Stimulated activated naive CD8-positive, alpha-beta T cell treated with anti-CD3 and anti-CD28 coated beads, Interleukin-15, amount 100 ng/mL, for 72 hours (primary cell): ENCODE measurements at regions not wholly inside any gene's neighbourhood (a gene's known extent, or its start where the extent isn't known, plus 50 kb on each side); places are given as distances from the start of the nearest gene placed in this dataset.

Source experiments
- ATAC-seq: fragments of 150-1000 bp; cut with Tn5 transposase; 2 replicates; pipeline ENCODE4 v1.10.0; 2021; ENCODE audit warnings: mild to moderate bottlenecking, moderate library complexity
- DNase-seq, 2 donors: peaks; one replicate each; pipeline ENCODE4 v3.0.0; 2021 to 2022
- H3K27ac Mint-ChIP-seq, 2 donors: one replicate each; pipeline ENCODE4 v1.8.0; 2022; ENCODE audit warnings: mild to moderate bottlenecking in 2 of 2, mixed read lengths in 2 of 2, moderate library complexity in 2 of 2
- H3K27me3 Mint-ChIP-seq: one replicate; pipeline ENCODE4 v1.8.0; 2022; ENCODE audit warnings: mixed read lengths
- H3K4me1 Mint-ChIP-seq: one replicate; pipeline ENCODE4 v1.8.0; 2022; ENCODE audit warnings: mild to moderate bottlenecking, mixed read lengths
- H3K4me3 Mint-ChIP-seq, 2 donors: one replicate each; pipeline ENCODE4 v1.8.0; 2022; ENCODE audit warnings: mild to moderate bottlenecking in 2 of 2, mixed read lengths in 2 of 2, moderate library complexity in 1 of 2
- H3K9me3 Mint-ChIP-seq, 2 donors: one replicate each; pipeline ENCODE4 v1.8.0; 2022; ENCODE audit warnings: mixed read lengths in 2 of 2

GRCh38 chr3:43959498-43960447 is 269.0 kb downstream of the ABHD5 start:
- no peaks in the 10 kb centered on the region for H3K9me3 Mint-ChIP-seq
- no peak for ATAC-seq
- H3K27me3 Mint-ChIP-seq = peaks cover 38% of the 10 kb centered on the region
- peaks cover 5% of the 10 kb centered on the region for H3K4me1 Mint-ChIP-seq
- H3K27ac Mint-ChIP-seq = no peak overlapping the region
- no peak for DNase-seq
- H3K4me3 Mint-ChIP-seq = no peak overlapping the region

DNA sequence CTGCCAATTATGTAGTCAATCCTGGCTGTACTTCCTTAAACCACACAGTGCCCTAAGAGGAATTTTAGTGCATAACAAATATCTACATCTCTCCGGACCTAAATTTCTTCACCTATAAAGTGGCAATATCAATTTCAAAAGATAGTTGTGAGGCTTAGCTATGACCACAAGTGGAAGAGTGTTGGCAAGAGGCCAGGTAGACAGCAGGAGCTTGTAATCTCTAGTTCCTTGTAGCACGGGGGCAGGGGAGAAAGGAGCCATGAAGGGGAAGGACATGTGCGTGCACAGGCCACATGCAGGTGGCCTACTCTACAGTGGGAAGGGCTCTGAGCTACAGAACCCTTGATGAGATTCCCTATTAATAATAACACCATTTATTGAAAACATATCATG is 269.7 kb downstream of the ABHD5 start:
- Mint-ChIP-seq H3K27me3 (peaks cover 34% of the 10 kb centered on the region), H3K4me1 (peaks cover 5% of the 10 kb centered on the region), H3K4me3 (no peak overlapping the region), H3K9me3 (no peaks in the 10 kb centered on the region), H3K27ac (no peak overlapping the region)
- DNase-seq (no peak), ATAC-seq (no peak)

GRCh38 chr3:43962043-43962442 is 271.3 kb downstream of the ABHD5 start:
- H3K27me3 Mint-ChIP-seq = peaks cover 18% of the 10 kb centered on the region
- no peak for DNase-seq
- H3K27ac Mint-ChIP-seq = no peak overlapping the region
- peaks cover 10% of the 10 kb centered on the region for H3K4me1 Mint-ChIP-seq
- H3K4me3 Mint-ChIP-seq = no peak overlapping the region
- H3K9me3 Mint-ChIP-seq = no peaks in the 10 kb centered on the region
- ATAC-seq = no peak

DNA sequence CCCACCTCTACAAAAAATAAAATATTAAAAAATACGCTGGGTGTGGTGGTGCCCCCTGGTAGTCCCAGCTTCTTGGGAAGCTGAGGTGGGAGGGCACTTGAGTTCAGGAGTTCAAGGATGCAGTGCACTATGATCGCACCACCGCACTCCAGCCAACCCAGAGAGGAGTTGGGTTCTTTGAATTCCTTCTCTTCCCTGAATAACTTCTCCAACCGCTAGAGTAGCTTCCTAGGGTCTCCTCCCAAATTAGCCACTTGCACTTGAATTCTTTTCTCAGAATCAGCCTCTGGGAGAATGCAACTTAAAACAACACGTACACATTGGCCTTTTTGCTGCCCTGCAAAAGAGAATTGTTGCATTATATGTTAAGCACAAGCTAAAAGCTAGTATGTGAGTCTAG is 272.5 kb downstream of the ABHD5 start:
- no peak overlapping the region for H3K4me3 Mint-ChIP-seq
- ATAC-seq (no peak), DNase-seq (no peak)
- H3K9me3 Mint-ChIP-seq = no peaks in the 10 kb centered on the region
- peaks cover 5% of the 10 kb centered on the region for H3K4me1 Mint-ChIP-seq
- H3K27me3 Mint-ChIP-seq = peaks cover 14% of the 10 kb centered on the region
- H3K27ac Mint-ChIP-seq = no peak overlapping the region

DNA sequence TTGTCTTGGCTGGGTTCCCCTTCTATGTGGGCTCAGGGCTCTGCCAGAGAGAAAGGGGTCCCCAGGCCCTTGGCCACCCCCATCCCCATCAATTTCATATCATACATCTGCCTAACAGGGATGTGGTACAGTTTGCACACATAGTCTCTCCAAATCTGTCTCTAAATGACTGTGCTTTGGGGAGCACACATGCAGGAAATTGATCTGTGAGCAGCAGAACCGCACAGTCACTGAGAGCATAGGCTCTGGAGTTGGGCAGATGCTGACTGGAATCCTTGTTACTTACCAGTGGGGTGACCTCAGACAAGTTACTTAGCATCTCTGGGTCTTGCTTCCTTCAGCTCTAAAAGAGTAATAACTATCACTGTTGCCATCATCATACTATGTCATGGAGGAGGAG is 273.9 kb downstream of the ABHD5 start:
- no peak for DNase-seq
- peak; percentile 49 for ATAC-seq
- Mint-ChIP-seq H3K27me3 (peaks cover 14% of the 10 kb centered on the region), H3K9me3 (no peaks in the 10 kb centered on the region), H3K4me1 (peaks cover 5% of the 10 kb centered on the region), H3K27ac (no peak overlapping the region), H3K4me3 (no peak overlapping the region)

- Mint-ChIP-seq H3K9me3 (no peaks in the 10 kb centered on the region), H3K27me3 (peaks cover 15% of the 10 kb centered on the region), H3K4me1 (peaks cover 5% of the 10 kb centered on the region), H3K27ac (no peak overlapping the region), H3K4me3 (no peak overlapping the region)
- no peak for ATAC-seq
- DNase-seq = no peak
These were observed 274.9 kb downstream of the ABHD5 start for GRCh38 chr3:43965656-43966055.

GRCh38 chr3:43966126-43966525 is 275.4 kb downstream of the ABHD5 start:
- Mint-ChIP-seq H3K27ac (no peak overlapping the region), H3K4me3 (no peak overlapping the region), H3K9me3 (no peaks in the 10 kb centered on the region), H3K27me3 (peaks cover 20% of the 10 kb centered on the region), H3K4me1 (peaks cover 5% of the 10 kb centered on the region)
- DNase-seq (no peak), ATAC-seq (peak; percentile 53)

GRCh38 chr3:43966530-43966929 is 275.2 kb upstream of the TOPAZ1 start:
- Mint-ChIP-seq H3K9me3 (no peaks in the 10 kb centered on the region), H3K27me3 (peaks cover 22% of the 10 kb centered on the region), H3K4me1 (peaks cover 5% of the 10 kb centered on the region), H3K4me3 (no peak overlapping the region), H3K27ac (no peak overlapping the region)
- ATAC-seq = no peak
- no peak for DNase-seq

DNA sequence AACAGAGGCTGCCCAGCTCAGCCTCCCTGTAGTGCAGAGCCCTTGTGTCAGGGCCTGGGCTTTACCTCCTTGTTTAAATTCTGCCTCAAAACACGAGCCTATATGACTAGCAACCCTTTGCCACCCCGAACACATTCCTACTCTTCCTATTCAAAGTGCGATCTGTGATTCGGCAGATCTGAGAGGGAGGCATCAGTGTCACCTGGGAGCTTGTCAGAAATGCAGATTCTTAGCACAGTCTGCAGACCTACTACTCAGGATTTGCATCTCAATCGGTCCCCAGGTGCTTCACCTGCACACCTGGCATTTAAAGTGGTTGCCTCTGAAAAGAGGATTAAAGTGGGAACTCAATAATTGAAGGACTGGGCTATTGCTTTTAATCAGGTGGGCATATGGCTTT is 273.2 kb upstream of the TOPAZ1 start:
- no peaks in the 10 kb centered on the region for H3K9me3 Mint-ChIP-seq
- peaks cover 5% of the 10 kb centered on the region for H3K4me1 Mint-ChIP-seq
- ATAC-seq (no peak), DNase-seq (no peak)
- H3K27me3 Mint-ChIP-seq = peaks cover 21% of the 10 kb centered on the region
- H3K4me3 Mint-ChIP-seq = no peak overlapping the region
- H3K27ac Mint-ChIP-seq = no peak overlapping the region

GRCh38 chr3:43969944-43970343 is 271.7 kb upstream of the TOPAZ1 start:
- H3K27me3 Mint-ChIP-seq = peaks cover 24% of the 10 kb centered on the region
- H3K4me3 Mint-ChIP-seq = no peak overlapping the region
- no peak for ATAC-seq

DNA sequence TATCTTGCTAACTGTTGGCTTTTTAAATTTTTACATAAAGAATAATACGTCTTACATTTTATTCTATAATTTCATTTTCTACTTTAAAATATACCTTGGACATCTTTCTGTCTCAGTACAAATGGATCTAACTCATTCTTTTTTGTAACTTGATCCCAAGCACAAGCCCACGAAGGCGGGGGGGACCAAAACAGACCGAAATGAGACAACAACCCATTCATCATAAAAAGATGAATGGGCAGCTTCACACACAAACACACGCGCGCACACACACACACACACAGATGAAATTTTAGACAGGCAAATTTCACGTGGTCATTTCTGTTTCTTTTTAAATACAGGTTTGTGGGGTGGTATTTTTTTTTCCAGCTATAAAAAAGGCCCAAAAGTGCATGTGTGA is 271.3 kb upstream of the TOPAZ1 start:
- ATAC-seq (no peak), DNase-seq (no peak)
- Mint-ChIP-seq H3K4me3 (no peak overlapping the region), H3K4me1 (peaks cover 5% of the 10 kb centered on the region), H3K27ac (no peak overlapping the region), H3K9me3 (no peaks in the 10 kb centered on the region), H3K27me3 (peaks cover 26% of the 10 kb centered on the region)

More at GRCh38 chr3:43969944-43970343, 271.7 kb upstream of the TOPAZ1 start:
- no peak for DNase-seq
- peaks cover 5% of the 10 kb centered on the region for H3K4me1 Mint-ChIP-seq
- no peaks in the 10 kb centered on the region for H3K9me3 Mint-ChIP-seq
- H3K27ac Mint-ChIP-seq = no peak overlapping the region

- no peak for ATAC-seq
- no peak overlapping the region for H3K4me3 Mint-ChIP-seq
- H3K4me1 Mint-ChIP-seq = peaks cover 4% of the 10 kb centered on the region
- no peaks in the 10 kb centered on the region for H3K9me3 Mint-ChIP-seq
- H3K27ac Mint-ChIP-seq = no peak overlapping the region
- peaks cover 26% of the 10 kb centered on the region for H3K27me3 Mint-ChIP-seq
- no peak for DNase-seq
These were observed 270.8 kb upstream of the TOPAZ1 start for GRCh38 chr3:43970920-43971319.

DNA sequence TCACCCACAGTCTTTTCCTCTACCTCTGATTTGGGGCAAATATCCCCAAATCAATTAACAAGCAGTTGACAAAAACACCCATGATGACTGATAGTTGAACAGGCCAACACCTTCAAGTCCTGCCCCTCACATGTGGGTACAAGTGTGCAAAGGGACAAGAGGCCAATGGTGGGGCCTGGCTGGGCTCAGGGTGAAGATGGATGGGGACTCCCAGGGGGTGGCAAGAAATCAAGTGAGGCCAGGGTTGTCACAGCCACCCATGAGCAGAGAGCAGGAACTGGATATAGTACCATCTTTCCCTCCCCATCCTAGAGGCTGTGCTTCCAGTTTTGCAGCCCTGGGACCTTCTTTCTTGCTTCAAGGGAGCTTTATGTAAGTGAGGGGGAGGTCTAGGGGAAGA is 270.2 kb upstream of the TOPAZ1 start:
- no peaks in the 10 kb centered on the region for H3K9me3 Mint-ChIP-seq
- ATAC-seq (no peak), DNase-seq (no peak)
- H3K4me1 Mint-ChIP-seq = no peaks in the 10 kb centered on the region
- H3K27ac Mint-ChIP-seq = no peak overlapping the region
- peaks cover 26% of the 10 kb centered on the region for H3K27me3 Mint-ChIP-seq
- no peak overlapping the region for H3K4me3 Mint-ChIP-seq

DNA sequence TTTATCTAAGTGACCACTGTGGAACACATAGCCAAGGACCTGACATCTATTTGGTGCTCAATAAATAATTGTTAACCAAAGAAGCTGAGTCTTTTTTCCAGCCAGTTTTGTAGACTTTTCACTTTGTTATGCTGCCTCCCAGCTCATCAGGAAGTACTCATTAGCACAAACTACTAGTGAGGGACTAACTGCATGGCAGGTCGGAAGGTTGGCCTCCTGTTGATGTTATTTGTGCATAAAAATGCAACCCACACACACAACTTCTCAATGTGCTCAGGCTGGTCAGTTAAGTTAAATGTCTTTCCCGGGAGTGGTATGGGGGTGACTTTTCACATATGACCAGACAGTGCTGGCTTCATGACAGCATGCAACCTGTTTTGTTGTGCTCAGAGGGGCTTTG is 263.0 kb upstream of the TOPAZ1 start:
- DNase-seq (no peak), ATAC-seq (no peak)
- Mint-ChIP-seq H3K4me1 (no peaks in the 10 kb centered on the region), H3K27me3 (peaks cover 41% of the 10 kb centered on the region), H3K4me3 (no peak overlapping the region), H3K9me3 (no peaks in the 10 kb centered on the region), H3K27ac (no peak overlapping the region)

GRCh38 chr3:43979645-43980044 is 262.0 kb upstream of the TOPAZ1 start:
- DNase-seq = no peak
- no peak overlapping the region for H3K27ac Mint-ChIP-seq
- H3K4me1 Mint-ChIP-seq = no peaks in the 10 kb centered on the region
- H3K9me3 Mint-ChIP-seq = no peaks in the 10 kb centered on the region
- no peak for ATAC-seq
- H3K4me3 Mint-ChIP-seq = no peak overlapping the region
- H3K27me3 Mint-ChIP-seq = peaks cover 45% of the 10 kb centered on the region

DNA sequence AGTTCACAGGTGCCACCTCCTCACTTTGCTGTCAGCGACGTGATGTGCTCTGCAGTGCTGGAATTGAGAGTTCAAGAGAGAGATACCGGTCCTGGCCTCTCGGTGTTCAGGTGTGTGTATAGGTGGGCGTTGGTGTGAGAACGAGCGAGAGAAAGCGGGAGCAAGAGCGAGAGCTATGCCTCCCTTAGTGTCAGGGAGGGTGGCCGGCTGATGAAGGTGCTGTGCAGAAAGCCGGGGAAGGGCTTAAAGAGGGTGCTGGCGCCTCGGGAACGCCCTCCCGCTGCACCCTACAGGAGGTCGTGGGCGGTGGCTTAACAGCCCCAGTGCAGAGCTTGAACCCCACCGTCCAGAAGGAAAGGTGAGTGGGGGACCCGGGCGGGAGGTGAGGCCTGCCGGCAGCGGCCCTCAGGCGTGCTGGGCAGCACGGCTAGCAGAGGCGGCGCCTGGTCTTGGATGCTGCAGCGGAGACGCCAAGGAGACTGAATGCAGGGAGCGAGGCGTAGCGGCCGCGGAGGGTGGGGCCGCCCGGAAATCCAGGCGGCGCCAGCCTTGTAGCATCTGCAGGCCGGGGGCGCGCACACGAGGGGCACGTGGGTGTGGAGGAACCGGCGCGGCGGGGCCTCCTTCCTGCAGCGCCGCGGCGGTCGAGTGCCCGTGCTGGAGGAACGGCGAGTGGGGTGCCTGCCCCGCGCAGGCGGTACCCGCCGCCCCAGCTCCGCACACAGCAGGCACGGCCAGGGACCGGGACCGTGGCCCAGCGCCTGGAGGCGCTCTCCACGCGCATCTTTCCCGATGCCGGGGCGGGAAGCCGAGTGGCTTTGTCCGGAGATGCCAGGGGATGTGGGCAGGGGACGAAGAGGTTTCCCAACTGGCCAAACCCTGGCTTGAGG is 246.8 kb upstream of the TOPAZ1 start:
- Mint-ChIP-seq H3K4me3 (peak overlapping the region; percentile 89), H3K9me3 (peaks cover 9% of the 10 kb centered on the region in 2 donors), H3K27ac (no peak overlapping the region), H3K27me3 (peaks cover 100% of the 10 kb centered on the region), H3K4me1 (peaks cover 49% of the 10 kb centered on the region)
- ATAC-seq (peak; percentile 68), DNase-seq (peak; percentile 24 to 29)
